Spleen (tissue), 7 donors: ENCODE measurements at regions not wholly inside any gene's neighbourhood (a gene's known extent, or its start where the extent isn't known, plus 50 kb on each side); places are given as distances from the start of the nearest gene placed in this dataset.

Experiments used
- CTCF ChIP-seq, 11 experiments: fragments of 200-600 bp in 7 of 11; fragments of 450-650 bp in 4 of 11; sonication (generic) in 4 of 11; IDR thresholded peaks in 8 of 11; conservative IDR thresholded peaks in 3 of 11; 1 replicate in 7 of 11; 2 replicates in 4 of 11; pipeline versions ENCODE4 v1.4.0 to v1.8.0; 2016 to 2021; ENCODE audit warnings: antibody characterized with exemption in 11 of 11, inconsistent platforms in 4 of 11, mild to moderate bottlenecking in 1 of 11
- POLR2AphosphoS5 ChIP-seq, 3 donors: sonication (generic); formaldehyde crosslinking; IDR thresholded peaks; one replicate each; pipeline ENCODE4 v1.5.1; 2017; ENCODE audit warnings: antibody characterized with exemption in 3 of 3
- donor health status: DM: no; HTN: no; CAD: no; lungs with moderate emphysema.
- donor health status: DM: no; HTN: no; CAD: no.
- donor health status: DM: no; HTN: no; CAD: no.

- no peak for TF ChIP-seq CTCF (IDR thresholded peaks at IDR 0.05 in 8 of 11, conservative IDR thresholded peaks at IDR 0.05 in 3 of 11)
- TF ChIP-seq POLR2AphosphoS5 (IDR thresholded peaks at IDR 0.05): no peak
Measured at GRCh38 chr10:20405050-20405449, 492.1 kb downstream of the NEBL start.
